ENCODE measurements at regions not wholly inside any gene's neighbourhood (a gene's known extent, or its start where the extent isn't known, plus 50 kb on each side); places are given as distances from the start of the nearest gene placed in this dataset.

GRCh38 chr15:70181626-70182255, 84.0 kb upstream of the TLE3 start:
- H3K9me3 Mint-ChIP-seq: no peaks in the 10 kb centered on the region
- no peak overlapping the region for H2BK5ac ChIP-seq (ENCODE audit: insufficient read length, low read length)
- H3K56ac ChIP-seq (ENCODE audit: insufficient read length, low read depth, low read length): no peak overlapping the region
- H3K23ac ChIP-seq (ENCODE audit: insufficient read length, low read depth, low read length): no peak overlapping the region
- H4K5ac ChIP-seq (ENCODE audit: insufficient read length, low read depth, low read length): no peak overlapping the region
- H3K79me1 ChIP-seq (ENCODE audit: insufficient read depth, low read depth, low read length, poor library complexity, severe bottlenecking): no peaks in the 10 kb centered on the region
- H2AK5ac ChIP-seq (ENCODE audit: insufficient read length, low read length): no peak overlapping the region
- H2AFZ ChIP-seq (ENCODE audit: low read length): no peak overlapping the region
- H3K18ac ChIP-seq (ENCODE audit: insufficient read length, low read depth, low read length): no peak overlapping the region
- H4K20me1 ChIP-seq (ENCODE audit: control insufficient read depth, insufficient read depth, insufficient read length): no peaks in the 10 kb centered on the region
- H3K27me3 Mint-ChIP-seq (ENCODE audit: low read depth): peaks cover 2% of the 10 kb centered on the region
- H3K9me3 ChIP-seq (ENCODE audit: control insufficient read depth, low read depth, low read length): no peaks in the 10 kb centered on the region
- H3K27me3 ChIP-seq (ENCODE audit: insufficient read depth, low read length): no peaks in the 10 kb centered on the region
- H2BK120ac ChIP-seq (ENCODE audit: low read depth, low read length, poor library complexity, severe bottlenecking): no peak overlapping the region
- no peak overlapping the region for H3K27ac ChIP-seq (ENCODE audit: insufficient read length, low read depth, low read length)
- no peak overlapping the region for H3T11ph ChIP-seq (ENCODE audit: low read length)
- no peak overlapping the region for H3K9ac ChIP-seq (ENCODE audit: extremely low read depth, insufficient read length, low read length)
- TF ChIP-seq CTCF (conservative IDR thresholded peaks at IDR 0.05): no peak
- no peak overlapping the region for H3K14ac ChIP-seq (ENCODE audit: insufficient read depth, low read length)
- no peaks in the 10 kb centered on the region for H3K36me3 Mint-ChIP-seq (ENCODE audit: insufficient read depth in 1 of 3, low read depth in 3 of 3)
- no peak overlapping the region for H3K4ac ChIP-seq (ENCODE audit: low read depth, low read length)
- H3K4me1 Mint-ChIP-seq: peaks cover 9 to 24% of the 10 kb centered on the region in 2 experiments
- H3K23me2 ChIP-seq (ENCODE audit: insufficient read length, low read depth, low read length, poor library complexity, severe bottlenecking): no peaks in the 10 kb centered on the region
- H2BK12ac ChIP-seq (ENCODE audit: insufficient read length, low read depth, low read length): no peak overlapping the region
- no peak overlapping the region for H2BK15ac ChIP-seq (ENCODE audit: low read depth, low read length)
- H3K79me2 ChIP-seq (ENCODE audit: insufficient read depth, low read length): no peaks in the 10 kb centered on the region
- no peak overlapping the region for H3K4me2 ChIP-seq (ENCODE audit: insufficient read depth, insufficient read length, low read length)
- H4K8ac ChIP-seq (replicated peaks; ENCODE audit: insufficient read length, low read depth, low read length): no peak overlapping the region
- H3K27ac Mint-ChIP-seq: no peak overlapping the region
- WGBS (ENCODE audit: extremely low coverage, insufficient read length, low lambda C conversion rate): no CpG with 5 or more reads among the region's 4 CpGs
- DNase-seq: no peak
- no peaks in the 10 kb centered on the region for H3K4me1 ChIP-seq (ENCODE audit: insufficient read depth, low read length)
- no peak overlapping the region for H3K4me3 Mint-ChIP-seq
- H2BK20ac ChIP-seq (ENCODE audit: low read depth, low read length, poor library complexity, severe bottlenecking): no peak overlapping the region
- H4K91ac ChIP-seq (ENCODE audit: insufficient read length, low read depth, low read length): no peak overlapping the region
